HG02798 (cell line): ENCODE measurements at regions not wholly inside any gene's neighbourhood (a gene's known extent, or its start where the extent isn't known, plus 50 kb on each side); places are given as distances from the start of the nearest gene placed in this dataset.
"Not testable (repeated sequence)": the region's sequence is repeated elsewhere in the genome, so short reads cannot be mapped to it uniquely, and the experiment has no call there.

Experiments used
- ATAC-seq: cut with Tn5 transposase; IDR thresholded peaks from one replicate; pipeline ENCODE4 v1.9.1; 2021; ENCODE audit warnings: mild to moderate bottlenecking; ENCODE audit not compliant: unreplicated experiment, poor library complexity

DNA sequence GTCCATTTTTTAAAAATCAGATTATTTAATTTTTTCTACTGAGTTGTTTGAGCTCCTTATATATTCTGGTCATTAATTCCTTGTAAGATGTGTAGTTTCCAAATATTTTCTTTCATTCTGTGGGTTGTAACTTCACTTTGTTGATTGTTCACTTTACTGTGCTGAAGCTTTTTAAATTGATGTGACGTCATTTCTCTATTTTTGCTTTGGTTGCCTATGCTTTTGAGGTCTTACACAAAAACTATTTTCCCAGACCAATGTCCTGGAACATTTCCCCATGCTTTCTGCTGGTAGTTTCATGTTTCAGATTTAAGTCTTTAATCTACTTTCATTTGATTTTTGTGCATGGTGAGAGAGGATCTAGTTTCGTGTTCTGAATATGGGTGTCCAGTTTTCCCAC lies 753.6 kb downstream of the TRIML1 start:
- no peak for ATAC-seq

DNA sequence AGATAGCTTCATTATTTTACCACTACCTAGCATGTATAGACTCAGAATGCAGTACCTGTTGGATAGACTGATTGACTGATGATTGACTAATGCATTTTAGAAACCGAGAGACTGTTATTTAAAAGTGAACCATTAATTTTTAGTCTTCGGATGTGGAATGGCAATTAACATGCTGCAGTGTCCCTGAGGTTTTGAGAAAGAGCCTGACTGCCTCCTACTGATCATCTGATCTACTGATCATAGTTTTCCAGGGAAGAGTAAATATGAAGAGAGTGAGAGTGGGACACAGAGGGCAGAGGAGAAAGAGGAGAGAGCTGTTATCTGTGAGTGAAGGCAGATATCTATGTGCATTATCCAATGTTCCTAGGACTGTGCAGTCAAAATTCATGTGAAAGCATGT lies 764.7 kb downstream of the TRIML1 start:
- ATAC-seq = no peak

DNA sequence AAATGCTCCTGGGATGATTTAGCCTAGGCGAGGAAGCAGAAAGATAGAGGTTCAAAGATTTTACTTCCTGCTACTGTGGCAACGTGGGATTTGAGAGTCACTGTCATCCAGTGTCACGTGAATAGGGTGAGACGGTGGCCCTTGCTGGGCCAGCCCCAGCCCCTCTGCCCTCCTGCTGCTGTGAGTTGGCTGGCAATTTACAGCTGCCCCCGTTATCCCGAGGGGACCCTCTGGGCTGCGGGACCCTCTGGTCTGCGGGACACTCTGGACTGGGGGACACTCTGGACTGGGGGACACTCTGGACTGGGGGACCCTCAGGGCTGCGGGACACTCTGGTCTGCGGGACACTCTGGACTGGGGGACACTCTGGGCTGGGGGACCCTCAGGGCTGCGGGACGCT lies 765.4 kb downstream of the TRIML1 start:
- no peak for ATAC-seq

DNA sequence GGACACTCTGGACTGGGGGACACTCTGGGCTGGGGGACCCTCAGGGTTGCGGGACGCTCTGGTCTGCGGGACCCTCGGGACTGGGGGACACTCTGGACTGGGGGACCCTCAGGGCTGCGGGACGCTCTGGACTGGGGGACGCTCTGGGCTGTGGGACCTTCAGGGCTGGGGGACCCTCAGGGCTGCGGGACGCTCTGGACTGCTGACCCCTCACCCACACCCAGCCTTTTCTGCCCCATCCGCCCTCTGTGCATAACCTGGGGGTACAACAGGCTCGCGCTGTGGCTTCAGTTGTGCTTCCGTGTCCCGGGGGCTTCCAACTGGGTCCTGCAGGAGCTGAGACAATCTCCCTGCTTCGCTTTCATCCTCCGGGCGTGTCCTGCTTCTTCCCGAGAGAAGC lies 766.0 kb downstream of the TRIML1 start:
- no peak for ATAC-seq

DNA sequence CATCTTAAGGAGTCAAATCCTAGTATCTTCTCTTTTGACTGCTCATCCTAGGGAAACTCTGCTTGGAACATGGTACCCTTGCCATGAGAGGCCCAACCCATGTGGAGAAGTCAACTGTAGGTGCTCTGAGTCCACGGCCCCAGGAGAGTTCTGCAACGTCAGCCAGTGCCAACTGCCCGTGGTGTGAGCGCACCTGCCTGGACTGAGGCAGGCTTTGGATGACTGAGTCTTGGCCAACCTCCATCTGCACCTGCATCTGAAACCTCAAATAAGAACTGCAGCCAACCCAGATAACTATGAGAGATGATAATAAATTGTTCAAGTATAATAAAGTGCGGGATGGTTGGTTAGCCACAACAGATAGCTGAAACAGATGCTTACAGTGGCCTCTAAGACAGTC lies 772.0 kb downstream of the TRIML1 start:
- ATAC-seq = no peak

DNA sequence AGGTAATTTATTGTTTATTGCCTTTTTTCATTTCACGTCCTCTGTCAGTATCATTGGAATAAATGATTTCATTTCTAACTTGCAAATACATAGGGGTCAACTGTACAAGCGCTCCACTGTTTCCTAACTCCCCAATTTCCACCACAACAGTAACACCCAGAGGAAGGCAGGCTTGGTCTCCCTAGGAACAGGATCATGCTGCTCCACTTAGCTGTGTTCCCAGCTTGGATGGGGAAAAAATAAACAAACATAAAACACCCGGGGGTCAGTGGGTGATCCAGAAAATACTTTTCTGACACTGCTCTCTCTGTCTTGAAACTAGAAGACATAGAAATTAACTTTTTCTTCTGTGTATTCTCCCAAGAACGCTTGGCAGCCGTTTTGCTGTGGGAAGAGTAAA lies 772.5 kb downstream of the TRIML1 start:
- ATAC-seq = no peak

DNA sequence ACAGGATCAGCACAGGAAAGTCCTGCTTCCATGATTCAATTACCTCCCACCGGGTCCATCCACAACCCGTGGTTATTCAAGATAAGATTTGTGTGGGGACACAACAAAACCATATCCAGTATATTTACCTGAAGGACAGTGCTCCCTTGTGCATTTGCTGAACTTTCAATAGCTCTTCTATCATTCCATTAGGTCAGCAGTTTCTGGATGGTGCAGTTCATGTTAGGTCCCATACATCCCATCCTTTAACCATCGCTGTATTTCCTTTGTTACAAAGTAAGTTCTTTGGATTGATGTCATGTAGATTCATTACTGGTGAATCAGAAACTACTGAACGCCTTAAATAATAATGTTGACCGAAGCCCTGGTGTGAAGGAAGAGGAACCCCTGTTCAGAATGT lies 775.9 kb downstream of the TRIML1 start:
- no peak for ATAC-seq

DNA sequence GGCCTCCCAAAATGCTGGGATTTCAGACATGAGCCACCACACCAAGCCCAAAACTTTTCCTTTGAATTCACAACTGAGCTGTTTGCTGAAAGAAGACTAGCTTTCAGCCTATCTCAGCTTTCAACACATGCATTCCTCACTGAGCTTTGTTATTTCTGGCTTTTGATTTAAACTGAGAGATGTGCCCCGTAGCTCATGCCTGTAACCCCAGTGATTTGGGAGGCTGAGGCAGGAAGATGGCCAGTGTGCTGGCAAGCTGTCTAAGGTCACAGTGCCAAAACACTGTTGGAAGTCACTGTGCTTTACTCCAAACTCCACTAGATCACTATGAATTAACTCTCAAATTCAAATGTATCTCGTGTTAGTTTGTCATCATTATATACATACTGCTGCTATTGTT lies 779.5 kb downstream of the TRIML1 start:
- no peak for ATAC-seq

DNA sequence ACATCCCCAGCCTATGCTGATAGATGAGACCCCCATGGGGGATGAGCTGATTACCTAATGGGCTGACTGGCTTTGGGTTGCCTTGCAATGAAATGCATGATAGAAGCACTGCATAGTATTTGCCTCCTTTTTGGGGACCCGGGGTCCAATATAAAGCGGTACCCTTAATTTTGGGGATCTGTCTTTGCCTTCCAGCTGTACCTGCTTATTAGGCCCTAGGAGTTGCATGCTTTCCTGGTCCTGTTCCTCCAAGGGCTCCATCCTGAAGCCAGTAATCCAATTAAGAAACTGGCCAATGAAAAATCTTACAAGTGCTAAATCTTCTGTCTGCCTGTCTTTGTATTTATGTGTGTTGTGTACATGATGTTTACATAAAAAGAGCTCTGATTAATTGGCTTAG lies 791.6 kb downstream of the TRIML1 start:
- ATAC-seq = no peak

DNA sequence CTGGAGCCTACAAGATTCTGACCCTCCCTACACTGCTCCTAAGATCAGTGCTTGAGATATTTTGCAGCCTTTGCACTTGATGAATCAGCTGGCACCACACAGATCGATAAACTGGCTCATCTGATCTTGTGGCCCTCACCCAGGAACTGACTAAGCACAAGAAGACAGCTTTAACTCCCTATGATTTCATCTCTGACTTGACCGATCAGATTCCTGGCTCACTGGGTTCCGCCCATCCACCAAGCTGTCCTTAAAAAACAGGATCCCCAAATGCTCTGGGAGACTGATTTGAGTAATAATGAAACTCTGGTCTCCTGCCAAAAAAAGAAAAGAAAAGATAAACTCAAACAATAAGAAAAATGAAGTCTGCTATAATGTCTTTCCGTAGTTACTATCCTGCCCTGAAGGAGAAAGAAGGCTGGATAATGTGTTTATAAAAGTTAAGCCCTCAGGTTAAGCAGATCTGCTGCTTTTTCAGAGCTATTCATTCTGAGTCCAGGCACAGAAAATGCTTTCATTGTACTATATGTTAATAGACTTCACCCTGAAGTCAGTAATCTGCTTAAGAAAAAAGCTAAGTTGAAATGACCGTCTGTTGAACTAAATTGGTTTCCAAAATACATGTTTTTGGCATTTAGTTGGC lies 795.2 kb downstream of the TRIML1 start:
- no peak for ATAC-seq

DNA sequence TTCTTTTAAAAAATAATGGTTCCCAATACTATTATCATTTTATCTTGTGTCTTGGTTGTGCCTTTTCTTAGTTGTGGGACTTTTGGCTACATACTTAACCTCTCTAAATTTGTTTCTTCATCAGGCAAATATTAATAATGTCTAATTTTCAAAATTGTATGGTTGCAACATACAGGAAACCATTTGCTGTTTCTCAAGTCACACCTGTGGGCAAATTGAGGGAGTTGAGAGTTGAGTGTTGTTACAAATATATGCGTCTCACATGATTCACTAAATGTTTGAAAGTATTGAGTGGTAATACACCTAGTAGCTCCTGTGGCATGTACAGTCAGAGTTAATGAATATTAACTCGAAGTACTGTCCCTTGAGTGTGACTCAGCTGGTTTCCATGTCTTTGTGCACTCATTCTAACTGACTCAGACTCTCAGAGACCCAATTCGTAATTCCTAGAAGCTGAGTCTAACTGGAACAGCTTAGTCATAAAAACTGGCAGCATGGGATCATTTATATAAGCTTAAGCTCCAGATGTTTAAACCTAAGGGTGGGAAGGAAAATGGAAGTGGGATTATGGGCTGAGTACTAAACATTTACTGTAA lies 802.4 kb downstream of the TRIML1 start:
- no peak for ATAC-seq

DNA sequence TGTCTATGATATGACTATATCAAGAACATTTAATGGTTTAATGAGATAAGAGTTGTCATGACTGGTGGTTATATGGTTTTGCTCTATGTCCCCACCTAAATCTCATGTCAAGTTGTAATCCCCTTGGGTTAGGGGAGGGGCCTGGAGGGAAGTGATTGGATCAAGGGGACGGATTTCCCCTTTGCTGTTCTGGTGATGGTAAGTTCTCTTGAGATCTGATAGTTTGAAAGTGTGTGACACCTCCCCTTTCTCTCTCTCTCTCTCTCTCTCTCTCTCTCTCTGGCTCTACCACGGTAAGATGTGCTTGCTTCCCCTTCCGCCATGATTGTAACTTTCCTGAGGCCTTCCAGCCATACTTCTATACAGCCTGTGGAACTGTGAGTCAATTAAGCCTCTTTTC lies 803.4 kb downstream of the TRIML1 start:
- no peak for ATAC-seq

DNA sequence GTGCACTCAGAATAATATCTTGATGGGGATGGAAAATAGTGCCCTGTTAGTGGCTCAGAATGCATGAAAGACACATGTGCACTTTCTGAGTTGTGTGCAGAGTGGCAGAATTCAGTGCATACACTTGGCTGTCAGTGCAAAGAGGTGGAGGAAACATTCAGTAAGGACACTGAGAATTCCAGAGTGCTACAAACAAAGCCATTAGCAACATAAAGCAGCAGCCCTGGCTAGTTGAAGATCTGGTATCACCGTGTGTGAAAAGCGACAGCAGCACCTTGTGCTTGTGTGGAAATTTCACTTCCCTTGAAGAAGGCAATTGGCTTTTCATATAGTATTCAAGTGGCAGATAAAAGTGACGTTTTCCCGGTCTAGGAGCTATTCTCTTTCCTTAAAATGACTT lies 810.4 kb downstream of the TRIML1 start:
- ATAC-seq = no peak

DNA sequence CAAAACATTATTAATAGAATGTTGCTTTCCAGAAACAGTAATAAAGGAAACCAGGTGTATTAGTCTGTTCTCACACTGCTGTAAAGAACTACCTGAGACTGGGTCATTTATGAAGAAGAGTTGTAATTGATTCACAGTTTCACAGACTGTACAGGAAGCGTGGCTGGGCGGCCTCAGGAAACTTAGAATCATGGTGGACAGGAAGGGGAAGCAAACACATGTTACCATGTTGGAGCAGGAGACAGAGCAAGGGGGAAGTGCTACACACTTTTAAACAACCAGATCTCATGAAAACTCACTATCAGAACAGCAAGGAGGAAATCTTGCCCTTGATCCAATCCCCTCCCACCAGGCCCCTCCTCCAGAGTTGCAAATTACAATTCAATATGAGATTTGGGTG lies 815.8 kb downstream of the TRIML1 start:
- ATAC-seq = no peak

DNA sequence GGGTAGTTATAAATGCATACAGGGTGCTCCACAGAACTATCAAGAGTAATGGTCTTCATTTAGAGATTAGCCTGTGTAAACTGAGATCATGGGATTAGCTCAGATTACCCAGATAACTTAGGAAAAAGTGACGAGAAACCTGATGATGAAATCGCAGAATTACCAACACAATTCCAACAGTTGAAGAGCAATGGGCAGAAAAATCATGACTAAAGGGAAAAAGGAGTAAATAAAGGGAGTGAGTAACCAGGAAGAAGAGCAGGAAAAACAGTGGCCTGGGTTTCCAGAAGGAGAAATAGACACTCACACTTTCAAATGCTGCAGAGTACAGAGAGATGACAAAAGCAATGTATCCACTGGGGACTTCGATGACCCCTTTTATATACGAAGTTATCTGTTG lies 817.3 kb downstream of the TRIML1 start:
- ATAC-seq = no peak

DNA sequence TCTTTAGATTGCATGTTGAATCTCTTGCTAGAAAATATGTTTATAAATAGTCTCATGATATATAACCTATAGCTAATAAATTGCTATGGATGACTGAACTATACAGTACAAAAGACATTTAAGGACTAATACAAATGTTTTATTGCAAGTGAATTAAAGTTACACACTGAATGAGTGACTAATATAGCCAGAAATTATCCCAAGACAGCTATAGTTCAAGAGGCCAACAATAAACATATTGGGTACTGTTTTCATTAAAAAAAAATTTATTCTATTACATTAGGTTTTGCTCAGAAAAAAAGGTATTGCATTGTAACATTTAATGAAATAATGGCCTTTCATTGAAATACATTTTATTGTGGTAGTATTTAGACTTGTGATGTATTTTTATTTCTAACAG lies 819.1 kb downstream of the TRIML1 start:
- ATAC-seq = no peak

DNA sequence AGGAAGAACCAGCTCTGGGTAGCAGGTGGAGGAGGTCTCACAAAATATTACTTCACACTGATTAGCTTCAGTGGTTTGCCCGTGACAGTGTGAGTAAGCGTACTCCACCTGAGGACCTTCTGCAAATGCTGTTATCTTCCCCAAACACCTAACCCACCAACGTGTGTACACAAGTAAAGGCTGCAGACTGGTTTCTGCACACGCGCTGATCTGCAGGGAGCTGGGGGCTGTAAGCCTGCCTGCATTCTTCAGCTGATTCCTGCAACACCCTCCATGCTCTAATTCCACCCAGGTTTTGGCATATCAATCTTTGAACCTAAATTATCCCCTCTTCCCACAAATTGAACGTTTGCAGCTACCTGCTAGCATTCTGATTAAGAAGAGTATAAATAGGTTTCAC lies 820.2 kb downstream of the TRIML1 start:
- no peak for ATAC-seq

DNA sequence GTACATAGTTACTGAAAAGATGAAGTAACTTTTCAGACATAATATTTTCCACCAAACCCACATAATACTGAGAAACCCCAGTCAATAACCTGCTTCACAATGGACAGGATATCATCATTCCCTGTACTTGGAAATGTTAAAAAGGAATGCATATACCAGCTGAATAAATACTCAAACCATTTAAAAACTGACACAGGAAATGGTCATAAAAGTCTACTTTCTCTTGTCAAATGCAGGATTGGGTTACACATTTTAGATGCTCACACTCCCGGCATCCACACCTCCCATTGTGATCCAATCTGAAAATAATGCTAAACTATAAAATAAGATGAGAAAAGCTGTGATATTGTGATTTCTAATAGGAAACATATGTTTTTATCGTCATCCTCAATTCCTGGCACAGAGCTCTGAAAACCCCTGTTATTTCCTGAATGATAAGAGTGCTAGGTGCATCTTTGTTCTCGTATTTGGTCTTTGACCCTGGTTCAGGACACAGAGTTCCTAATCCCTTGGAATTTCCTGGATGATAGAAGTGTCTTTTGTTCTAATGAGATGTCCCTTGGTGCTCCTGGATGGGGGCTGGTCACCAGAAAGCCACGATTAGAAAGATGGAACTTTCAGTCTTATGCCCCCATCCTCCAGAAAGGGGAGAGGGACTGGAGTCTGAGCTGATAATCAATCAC lies 821.3 kb downstream of the TRIML1 start:
- ATAC-seq = no peak

DNA sequence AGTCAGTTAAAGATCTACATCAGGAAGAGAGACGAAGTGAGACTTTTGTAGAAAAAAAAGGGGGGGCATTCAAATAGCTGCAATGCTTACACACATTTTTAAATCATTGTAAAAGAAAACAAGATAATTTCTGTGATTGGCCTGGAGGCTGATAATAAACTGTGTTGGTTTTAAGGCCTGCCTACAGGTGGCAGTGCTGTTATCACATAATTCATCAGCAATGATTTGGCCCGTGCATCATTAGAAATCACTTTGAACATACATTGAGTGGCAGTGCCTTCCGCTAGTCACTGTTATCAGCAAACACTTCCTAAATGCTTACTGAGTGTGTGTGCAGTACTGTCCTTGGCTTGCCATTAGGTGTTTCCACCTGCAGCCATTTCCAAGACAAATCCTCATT lies 831.9 kb downstream of the TRIML1 start:
- ATAC-seq = no peak

DNA sequence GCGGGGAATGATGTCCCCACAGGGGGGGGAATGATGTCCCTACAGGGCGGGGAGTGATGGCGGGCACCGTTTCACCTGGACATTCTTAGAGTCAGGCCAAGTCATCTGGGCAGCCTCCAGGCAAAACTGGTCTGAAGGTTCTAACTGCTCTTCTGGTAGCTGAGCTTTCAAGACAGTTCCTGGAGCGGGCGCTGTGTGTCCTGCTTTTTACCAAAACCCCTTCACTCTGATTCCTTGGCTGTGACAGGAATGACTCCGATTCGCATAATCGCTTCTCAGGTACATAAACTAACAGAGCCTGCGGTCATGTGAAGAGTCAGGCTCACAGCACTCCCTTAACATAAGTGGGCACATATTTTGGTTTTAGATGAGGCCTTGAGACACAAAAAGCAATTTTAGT lies 836.0 kb downstream of the TRIML1 start:
- ATAC-seq = no peak

DNA sequence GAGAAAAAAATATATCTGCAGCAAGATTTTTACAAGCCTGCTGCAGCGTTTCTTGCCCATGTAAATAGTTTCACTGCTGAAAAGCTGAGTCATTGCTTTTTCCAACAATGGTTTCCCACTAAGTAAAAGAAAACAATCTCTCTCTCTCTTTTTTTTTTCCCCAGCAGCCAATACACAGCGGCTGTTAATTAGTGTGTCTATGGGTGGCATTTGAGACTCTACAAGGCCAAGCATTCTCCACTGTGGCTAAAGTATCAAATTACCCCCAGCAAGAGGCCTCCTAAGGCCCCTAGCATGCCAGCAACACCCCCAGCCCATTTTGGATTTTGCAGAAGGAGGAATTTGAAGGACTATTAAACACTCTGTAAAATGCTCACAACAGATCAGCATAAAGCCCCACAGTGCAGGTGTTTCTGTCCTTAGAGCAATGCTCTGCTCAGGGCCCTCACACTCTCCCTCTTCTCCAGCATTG lies 837.4 kb downstream of the TRIML1 start:
- no peak for ATAC-seq

DNA sequence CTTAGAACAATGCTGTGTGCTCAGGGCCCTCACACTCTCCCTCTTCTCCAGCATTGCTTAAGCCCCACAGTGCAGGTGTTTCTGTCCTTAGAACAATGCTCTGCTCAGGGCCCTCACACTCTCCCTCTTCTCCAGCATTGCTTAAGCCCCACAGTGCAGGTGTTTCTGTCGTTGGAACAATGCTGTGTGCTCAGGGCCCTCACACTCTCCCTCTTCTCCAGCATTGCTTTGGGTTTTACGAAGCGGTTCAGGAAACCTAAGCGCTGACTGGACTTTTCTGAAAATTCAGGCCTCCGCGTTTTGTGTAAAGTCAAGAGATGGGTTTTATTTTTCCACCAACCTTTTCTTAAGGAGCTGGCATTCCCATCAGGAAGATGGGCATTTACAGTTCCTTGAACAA lies 838.0 kb downstream of the TRIML1 start:
- not testable (repeated sequence) for ATAC-seq
